Colonic mucosa (tissue), 4 donors: ENCODE measurements at regions not wholly inside any gene's neighbourhood (a gene's known extent, or its start where the extent isn't known, plus 50 kb on each side); places are given as distances from the start of the nearest gene placed in this dataset.
"Not testable (repeated sequence)": the region's sequence is repeated elsewhere in the genome, so short reads cannot be mapped to it uniquely, and the experiment has no call there.

Source experiments
- DNase-seq: peaks from one replicate; pipeline ENCODE4 v3.0.0-alpha.2; 2020
- H3K27ac ChIP-seq: fragments of 200-600 bp; one replicate; pipeline ENCODE4 v1.8.0; 2021
- H3K27me3 ChIP-seq: fragments of 200-600 bp; one replicate; pipeline ENCODE4 v1.8.0; 2021
- H3K36me3 ChIP-seq: fragments of 200-600 bp; one replicate; pipeline ENCODE4 v1.8.0; 2021
- H3K4me1 ChIP-seq: fragments of 200-600 bp; one replicate; pipeline ENCODE4 v1.8.0; 2021; ENCODE audit warnings: mild to moderate bottlenecking
- H3K4me3 ChIP-seq: fragments of 200-600 bp; one replicate; pipeline ENCODE4 v1.8.0; 2021
- H3K9ac ChIP-seq, 2 donors: one replicate each; pipeline ENCODE4 v1.7.0; 2013; ENCODE audit warnings: control low read depth in 2 of 2, low read depth in 2 of 2, low read length in 2 of 2
- H3K9me3 ChIP-seq: fragments of 200-600 bp; one replicate; pipeline ENCODE4 v1.8.0; 2021
- intact Hi-C: fragments of 100-400 bp; cut with DNase I; formaldehyde crosslinking; loops from one replicate; pipeline ENCODE4 v1.14.1; 2022
- TF ChIP-seq, protein P1 (sequence below): fragments of 200-600 bp; IDR thresholded peaks from one replicate; pipeline ENCODE4 v1.8.0; 2022; ENCODE audit warnings: antibody characterized with exemption, mild to moderate bottlenecking
- donor health status: healthy.
- donor health status: DM: no; HTN: no; CAD: no.
- donor health status: DM: no; HTN: no; CAD: no.

DNA sequence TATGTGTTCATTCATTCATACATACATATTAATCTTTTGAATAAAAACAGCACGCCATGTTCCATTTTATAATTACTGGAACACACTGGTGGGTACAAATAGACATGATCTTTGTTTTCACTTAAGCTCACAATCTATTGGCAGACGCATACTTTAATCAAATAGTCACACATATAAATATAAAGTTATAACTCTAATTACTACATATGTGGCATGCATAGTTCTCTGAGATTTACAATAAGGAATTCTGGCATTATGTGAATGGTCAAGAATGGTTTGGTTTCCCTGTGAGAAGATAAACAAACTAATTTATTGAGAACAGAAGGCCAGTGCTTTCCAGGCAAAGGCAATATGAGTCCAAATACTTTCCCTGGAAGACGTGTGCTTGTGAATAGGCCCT, 576.2 kb downstream of the CDH8 start:
- H3K27ac ChIP-seq: no peak overlapping the region
- no peaks in the 10 kb centered on the region for H3K27me3 ChIP-seq
- no peak overlapping the region for H3K9ac ChIP-seq
- TF ChIP-seq, protein P1, sequence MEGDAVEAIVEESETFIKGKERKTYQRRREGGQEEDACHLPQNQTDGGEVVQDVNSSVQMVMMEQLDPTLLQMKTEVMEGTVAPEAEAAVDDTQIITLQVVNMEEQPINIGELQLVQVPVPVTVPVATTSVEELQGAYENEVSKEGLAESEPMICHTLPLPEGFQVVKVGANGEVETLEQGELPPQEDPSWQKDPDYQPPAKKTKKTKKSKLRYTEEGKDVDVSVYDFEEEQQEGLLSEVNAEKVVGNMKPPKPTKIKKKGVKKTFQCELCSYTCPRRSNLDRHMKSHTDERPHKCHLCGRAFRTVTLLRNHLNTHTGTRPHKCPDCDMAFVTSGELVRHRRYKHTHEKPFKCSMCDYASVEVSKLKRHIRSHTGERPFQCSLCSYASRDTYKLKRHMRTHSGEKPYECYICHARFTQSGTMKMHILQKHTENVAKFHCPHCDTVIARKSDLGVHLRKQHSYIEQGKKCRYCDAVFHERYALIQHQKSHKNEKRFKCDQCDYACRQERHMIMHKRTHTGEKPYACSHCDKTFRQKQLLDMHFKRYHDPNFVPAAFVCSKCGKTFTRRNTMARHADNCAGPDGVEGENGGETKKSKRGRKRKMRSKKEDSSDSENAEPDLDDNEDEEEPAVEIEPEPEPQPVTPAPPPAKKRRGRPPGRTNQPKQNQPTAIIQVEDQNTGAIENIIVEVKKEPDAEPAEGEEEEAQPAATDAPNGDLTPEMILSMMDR: no peak
- H3K4me1 ChIP-seq: no peaks in the 10 kb centered on the region
- no peak for DNase-seq
- no peaks in the 10 kb centered on the region for H3K9me3 ChIP-seq
- no peaks in the 10 kb centered on the region for H3K36me3 ChIP-seq
- intact Hi-C loops: no loop called here
- H3K4me3 ChIP-seq: no peak overlapping the region

DNA sequence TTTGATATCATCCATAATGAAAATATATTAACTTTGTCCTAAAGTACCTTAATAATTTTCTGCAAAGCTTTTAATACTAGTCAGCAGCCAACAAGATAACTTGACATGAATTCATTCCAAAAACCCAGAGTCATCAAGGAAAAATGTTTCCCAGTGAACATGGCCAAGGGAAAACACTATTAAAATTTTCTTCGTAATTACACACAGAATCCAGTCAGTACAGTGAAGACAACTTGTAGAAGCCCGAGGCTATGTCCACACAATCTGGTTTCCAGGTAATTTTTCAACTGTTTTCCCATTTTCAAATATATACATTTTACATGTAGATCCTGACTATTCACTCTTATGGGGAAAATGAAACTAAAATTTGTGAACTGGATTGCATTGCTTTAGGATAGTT, 600.9 kb downstream of the CDH8 start:
- TF ChIP-seq, protein P1: no peak
- no peak overlapping the region for H3K4me3 ChIP-seq
- DNase-seq: no peak
- no peaks in the 10 kb centered on the region for H3K36me3 ChIP-seq
- H3K27me3 ChIP-seq: no peaks in the 10 kb centered on the region
- no peaks in the 10 kb centered on the region for H3K4me1 ChIP-seq
- no peak overlapping the region for H3K27ac ChIP-seq
- H3K9ac ChIP-seq: no peak overlapping the region
- H3K9me3 ChIP-seq: peaks cover 4% of the 10 kb centered on the region
- intact Hi-C loops: no loop called here

DNA sequence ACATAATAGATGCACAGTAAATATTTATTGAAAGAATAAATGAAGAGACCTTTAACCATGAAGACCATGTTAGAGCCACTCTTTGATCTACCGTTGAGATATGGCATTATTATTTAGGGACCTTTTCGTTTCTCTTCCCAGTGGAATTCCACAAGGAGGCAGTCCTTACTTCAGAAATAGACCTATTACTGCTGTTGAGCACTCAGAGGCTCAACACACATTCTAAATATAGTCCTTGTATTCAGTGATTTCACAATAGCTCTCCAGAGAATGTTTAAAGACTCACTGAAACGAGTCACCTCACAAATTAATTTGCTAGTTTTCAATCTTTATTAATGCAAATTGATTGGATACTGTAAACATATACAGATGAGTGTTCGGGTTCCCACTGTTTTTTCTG, 603.8 kb downstream of the CDH8 start:
- TF ChIP-seq, protein P1: no peak
- DNase-seq: no peak
- peaks cover 4% of the 10 kb centered on the region for H3K9me3 ChIP-seq
- intact Hi-C loops: no loop called here
- no peak overlapping the region for H3K4me3 ChIP-seq
- H3K4me1 ChIP-seq: no peaks in the 10 kb centered on the region
- no peaks in the 10 kb centered on the region for H3K36me3 ChIP-seq
- no peaks in the 10 kb centered on the region for H3K27me3 ChIP-seq
- H3K9ac ChIP-seq: no peak overlapping the region
- H3K27ac ChIP-seq: no peak overlapping the region

DNA sequence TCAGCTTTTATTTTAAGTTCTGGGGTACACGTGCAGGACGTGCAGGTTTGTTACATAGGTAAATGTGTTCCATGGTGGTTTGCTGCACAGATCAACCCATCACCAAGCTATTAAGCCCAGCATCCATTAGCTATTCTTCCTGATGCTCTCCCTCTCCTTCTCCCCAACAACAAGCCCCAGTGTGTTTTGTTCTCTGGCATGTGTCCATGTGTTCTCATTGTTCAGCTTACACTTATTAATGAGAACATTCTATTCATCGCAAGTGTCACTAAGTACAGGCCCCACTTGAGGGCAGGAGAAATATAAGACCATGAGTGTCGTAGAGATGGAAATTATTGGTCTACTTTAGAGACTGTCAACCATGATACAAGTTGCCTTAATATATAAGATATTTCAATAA, 615.1 kb downstream of the CDH8 start:
- H3K4me1 ChIP-seq: no peaks in the 10 kb centered on the region
- no peak for DNase-seq
- no peak overlapping the region for H3K4me3 ChIP-seq
- H3K9me3 ChIP-seq: no peaks in the 10 kb centered on the region
- TF ChIP-seq, protein P1: no peak
- H3K9ac ChIP-seq: no peak overlapping the region
- H3K27me3 ChIP-seq: no peaks in the 10 kb centered on the region
- H3K36me3 ChIP-seq: no peaks in the 10 kb centered on the region
- no peak overlapping the region for H3K27ac ChIP-seq
- intact Hi-C loops: no loop called here

DNA sequence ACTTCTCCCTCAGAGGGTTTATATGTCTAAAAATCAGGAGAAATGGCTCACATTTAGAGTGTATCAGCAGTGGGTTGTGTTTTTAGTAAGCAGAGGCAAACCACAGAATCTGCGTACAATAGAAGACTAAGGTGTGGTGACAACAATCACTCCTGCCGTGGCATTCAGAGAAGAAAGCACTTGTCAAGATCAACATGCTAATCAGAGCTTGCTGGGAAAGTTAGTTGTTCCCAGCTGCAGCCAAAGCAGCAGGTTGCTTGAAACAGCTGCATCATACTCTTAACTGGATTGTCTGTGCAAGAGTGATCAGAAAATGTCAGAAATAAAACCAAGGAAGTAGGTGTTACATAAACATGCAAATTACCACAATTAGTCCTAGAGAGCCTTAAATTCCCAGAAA, 616.4 kb downstream of the CDH8 start:
- H3K9me3 ChIP-seq: no peaks in the 10 kb centered on the region
- no peaks in the 10 kb centered on the region for H3K36me3 ChIP-seq
- no peaks in the 10 kb centered on the region for H3K27me3 ChIP-seq
- intact Hi-C loops: no loop called here
- H3K4me1 ChIP-seq: no peaks in the 10 kb centered on the region
- DNase-seq: no peak
- TF ChIP-seq, protein P1: no peak
- no peak overlapping the region for H3K27ac ChIP-seq
- H3K9ac ChIP-seq: no peak overlapping the region
- no peak overlapping the region for H3K4me3 ChIP-seq

DNA sequence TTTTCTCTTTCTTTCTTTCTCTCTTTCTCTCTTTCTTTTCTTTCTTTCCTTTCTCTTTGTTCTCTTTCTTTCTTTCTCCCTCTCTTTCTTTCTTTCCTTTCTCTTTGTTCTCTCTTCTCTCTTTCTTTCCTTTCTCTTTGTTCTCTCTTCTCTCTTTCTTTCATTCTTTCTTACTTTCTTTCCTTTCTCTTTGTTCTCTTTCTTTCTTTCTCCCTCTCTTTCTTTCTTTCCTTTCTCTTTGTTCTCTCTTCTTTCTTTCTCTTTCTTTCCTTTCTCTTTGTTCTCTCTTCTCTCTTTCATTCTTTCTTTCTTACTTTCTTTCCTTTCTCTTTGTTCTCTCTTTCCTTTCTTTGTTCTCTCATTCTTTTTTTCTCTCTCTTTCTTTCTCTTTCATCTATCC, 617.4 kb downstream of the CDH8 start:
- H3K9ac ChIP-seq, intact Hi-C loops, H3K36me3 ChIP-seq, DNase-seq, H3K9me3 ChIP-seq, H3K4me3 ChIP-seq, H3K4me1 ChIP-seq, H3K27ac ChIP-seq, H3K27me3 ChIP-seq: not testable (repeated sequence)
